GM23338 (cell line): ENCODE measurements at regions not wholly inside any gene's neighbourhood (a gene's known extent, or its start where the extent isn't known, plus 50 kb on each side); places are given as distances from the start of the nearest gene placed in this dataset.

Source experiments
- ATAC-seq: fragments of 200-7000 bp; cut with Tn5 transposase; 3 replicates; pipeline ENCODE4 v1.9.1; 2020
- DNase-seq: peaks from one replicate; pipeline ENCODE4 v3.0.0-alpha.2; 2015; ENCODE audit warnings: low spot score
- H2AFZ ChIP-seq: fragments of 200-600 bp; sonication (generic); 2 replicates; pipeline ENCODE4 v1.8.0; 2016; ENCODE audit warnings: antibody characterized with exemption, mild to moderate bottlenecking, moderate library complexity
- H3F3A ChIP-seq: fragments of 200-600 bp; sonication (generic); replicated peaks from 2 replicates; pipeline ENCODE4 v1.8.0; 2017; ENCODE audit warnings: antibody characterized with exemption, mixed run types, low read depth
- H3K27ac ChIP-seq: fragments of 200-600 bp; sonication (generic); 2 replicates; pipeline ENCODE4 v1.6.1; 2016; ENCODE audit warnings: low read depth
- H3K27me3 ChIP-seq: fragments of 200-600 bp; sonication (generic); 2 replicates; pipeline ENCODE4 v1.8.0; 2016; ENCODE audit warnings: mild to moderate bottlenecking, mixed run types, moderate library complexity; ENCODE audit not compliant: insufficient read depth
- H3K36me3 ChIP-seq: fragments of 200-600 bp; sonication (generic); 2 replicates; pipeline ENCODE4 v1.8.0; 2016; ENCODE audit warnings: mild to moderate bottlenecking; ENCODE audit not compliant: insufficient read depth
- H3K4me1 ChIP-seq: fragments of 200-600 bp; sonication (generic); 2 replicates; pipeline ENCODE4 v1.8.0; 2016; ENCODE audit warnings: mild to moderate bottlenecking, moderate library complexity; ENCODE audit not compliant: insufficient read depth
- H3K4me2 ChIP-seq: fragments of 200-600 bp; sonication (generic); 2 replicates; pipeline ENCODE4 v1.7.1; 2017; ENCODE audit warnings: mixed run types
- H3K4me3 ChIP-seq: fragments of 200-600 bp; sonication (generic); 2 replicates; pipeline ENCODE4 v1.6.1; 2016; ENCODE audit warnings: mixed run types
- H3K79me2 ChIP-seq: fragments of 200-600 bp; sonication (generic); replicated peaks from 2 replicates; pipeline ENCODE4 v1.8.0; 2017; ENCODE audit warnings: mild to moderate bottlenecking; ENCODE audit not compliant: insufficient read depth
- H3K9me2 ChIP-seq: fragments of 200-600 bp; sonication (generic); 2 replicates; pipeline ENCODE4 v1.8.0; 2017; ENCODE audit not compliant: insufficient read depth
- H4K20me1 ChIP-seq: fragments of 200-600 bp; sonication (generic); replicated peaks from 2 replicates; pipeline ENCODE4 v1.8.0; 2017; ENCODE audit warnings: mild to moderate bottlenecking; ENCODE audit not compliant: insufficient read depth
- H3K27ac Mint-ChIP-seq: 2 replicates; pipeline ENCODE4 v1.8.0; 2020; ENCODE audit warnings: inconsistent platforms, mild to moderate bottlenecking, moderate library complexity, mixed read lengths
- H3K27me3 Mint-ChIP-seq: 3 replicates; pipeline ENCODE4 v1.8.0; 2022; ENCODE audit warnings: low read depth, mild to moderate bottlenecking, moderate library complexity, mixed read lengths, inconsistent platforms; ENCODE audit not compliant: insufficient read depth, poor library complexity
- H3K36me3 Mint-ChIP-seq: 3 replicates; pipeline ENCODE4 v1.8.0; 2021; ENCODE audit warnings: low read depth, mild to moderate bottlenecking, inconsistent platforms, moderate library complexity, mixed read lengths
- H3K4me1 Mint-ChIP-seq: 3 replicates; pipeline ENCODE4 v1.8.0; 2020; ENCODE audit warnings: mild to moderate bottlenecking, inconsistent platforms, mixed read lengths
- H3K4me3 Mint-ChIP-seq: 3 replicates; pipeline ENCODE4 v1.8.0; 2021; ENCODE audit warnings: moderate library complexity, mild to moderate bottlenecking, inconsistent platforms, mixed read lengths
- H3K9me3 Mint-ChIP-seq: 3 replicates; pipeline ENCODE4 v1.8.0; 2020; ENCODE audit warnings: moderate library complexity, mild to moderate bottlenecking, inconsistent platforms, mixed read lengths
- CREB1 ChIP-seq: fragments of 250-450 bp; sonication (Bioruptor Pico); IDR thresholded peaks from 2 replicates; pipeline ENCODE4 v1.5.0; 2020; ENCODE audit warnings: low read depth, mild to moderate bottlenecking, moderate library complexity
- CTCF ChIP-seq, 2 experiments: fragments of 200-600 bp in 1 of 2; sonication (generic) in 1 of 2; conservative IDR thresholded peaks; 2 replicates each; pipeline versions ENCODE4 v1.5.1 to v1.6.1; 2016 to 2017; ENCODE audit warnings: antibody characterized with exemption in 2 of 2, low read depth in 2 of 2, mild to moderate bottlenecking in 2 of 2, moderate library complexity in 1 of 2
- ETS1 ChIP-seq: IDR thresholded peaks from 2 replicates; pipeline ENCODE4 v1.6.1; 2016; ENCODE audit warnings: antibody characterized with exemption
- EZH2 ChIP-seq: fragments of 200-600 bp; sonication (generic); IDR thresholded peaks from one replicate; pipeline ENCODE4 v1.8.0; 2017; ENCODE audit warnings: antibody characterized with exemption, mild to moderate bottlenecking, low read depth; ENCODE audit not compliant: unreplicated experiment
- EZH2phosphoT487 ChIP-seq: fragments of 200-600 bp; sonication (generic); IDR thresholded peaks from one replicate; pipeline ENCODE4 v1.8.1; 2018; ENCODE audit warnings: antibody characterized with exemption; ENCODE audit not compliant: unreplicated experiment
- JUNB ChIP-seq: IDR thresholded peaks from one replicate; pipeline ENCODE4 v1.6.1; 2016; ENCODE audit warnings: antibody characterized with exemption; ENCODE audit not compliant: unreplicated experiment
- NANOG ChIP-seq: IDR thresholded peaks from 2 replicates; pipeline ENCODE4 v1.6.1; 2016; ENCODE audit warnings: antibody characterized with exemption, borderline replicate concordance
- POLR2AphosphoS5 ChIP-seq: IDR thresholded peaks from 2 replicates; pipeline ENCODE4 v1.6.1; 2016; ENCODE audit warnings: antibody characterized with exemption, low read depth
- REST ChIP-seq: IDR thresholded peaks from one replicate; pipeline ENCODE4 v1.6.1; 2018; ENCODE audit warnings: antibody characterized with exemption; ENCODE audit not compliant: unreplicated experiment
- STAT1 ChIP-seq: IDR thresholded peaks from one replicate; pipeline ENCODE4 v1.6.1; 2016; ENCODE audit warnings: antibody characterized with exemption; ENCODE audit not compliant: unreplicated experiment
- ZNF114 ChIP-seq: fragments of 250-450 bp; sonication (Bioruptor Pico); IDR thresholded peaks from 2 replicates; pipeline ENCODE4 v1.5.0; 2020; ENCODE audit warnings: mild to moderate bottlenecking, moderate library complexity
- ZNF331 ChIP-seq: fragments of 250-450 bp; sonication (Bioruptor Pico); IDR thresholded peaks from 2 replicates; pipeline ENCODE4 v1.5.0; 2020; ENCODE audit warnings: low read depth, mild to moderate bottlenecking, moderate library complexity
- ZNF462 ChIP-seq: fragments of 250-450 bp; sonication (Bioruptor Pico); IDR thresholded peaks from 2 replicates; pipeline ENCODE4 v1.5.0; 2020; ENCODE audit warnings: mild to moderate bottlenecking, moderate library complexity

GRCh38 chr11:134781380-134781866 lies 369.4 kb upstream of the B3GAT1 start:
- no peaks in the 10 kb centered on the region for H3K9me2 ChIP-seq
- H3K27ac ChIP-seq, result no peak overlapping the region
- ATAC-seq (no peak), DNase-seq (no peak)
- no peaks in the 10 kb centered on the region for H3K36me3 ChIP-seq
- H3K36me3 Mint-ChIP-seq, result no peaks in the 10 kb centered on the region
- no peaks in the 10 kb centered on the region for H4K20me1 ChIP-seq
- no peak overlapping the region for H3K4me3 ChIP-seq
- no peak overlapping the region for H3K4me2 ChIP-seq
- H3K27me3 Mint-ChIP-seq, result peaks cover 11% of the 10 kb centered on the region
- no peaks in the 10 kb centered on the region for H3K4me1 ChIP-seq
- H3K27me3 ChIP-seq, result no peaks in the 10 kb centered on the region
- no peak overlapping the region for H3K27ac Mint-ChIP-seq
- peaks cover 4% of the 10 kb centered on the region; the same call in 2 of the 3 replicates for H3K4me1 Mint-ChIP-seq
- no peaks in the 10 kb centered on the region for H3K9me3 Mint-ChIP-seq
- TF ChIP-seq EZH2 (no peak), CTCF (conservative IDR thresholded peaks at IDR 0.05; ENCODE audit: low read depth in 2 of 2) (no peak), EZH2phosphoT487 (no peak), ZNF462 (CRISPR knock-in tag) (no peak), JUNB (no peak), POLR2AphosphoS5 (no peak), ETS1 (no peak), ZNF331 (no peak), CREB1 (CRISPR knock-in tag) (no peak), REST (no peak), STAT1 (no peak), ZNF114 (CRISPR knock-in tag) (no peak), NANOG (no peak)
- no peak overlapping the region for H3K4me3 Mint-ChIP-seq
- no peaks in the 10 kb centered on the region for H3F3A ChIP-seq
- H2AFZ ChIP-seq, result no peak overlapping the region
- H3K79me2 ChIP-seq, result no peaks in the 10 kb centered on the region
